ENCODE measurements at regions not wholly inside any gene's neighbourhood (a gene's known extent, or its start where the extent isn't known, plus 50 kb on each side); places are given as distances from the start of the nearest gene placed in this dataset.
"Not testable (repeated sequence)": the region's sequence is repeated elsewhere in the genome, so short reads cannot be mapped to it uniquely, and the experiment has no call there.

- not testable (repeated sequence) for DNase-seq (ENCODE audit: low spot score)
Observed at GRCh38 chr1:117314951-117315350, 52.3 kb upstream of the MAN1A2 start.

- no peak for DNase-seq (ENCODE audit: low spot score)
Observed at GRCh38 chr1:117313555-117313954, 53.7 kb upstream of the MAN1A2 start.

GRCh38 chr1:117312453-117313138, 54.7 kb upstream of the MAN1A2 start:
- DNase-seq (ENCODE audit: low spot score) = peak; percentile 48

- DNase-seq (ENCODE audit: low spot score) = no peak
Observed at GRCh38 chr1:117308311-117308916, 58.8 kb upstream of the MAN1A2 start.

- DNase-seq (ENCODE audit: low spot score) = no peak
Observed at GRCh38 chr1:117301901-117302300, 65.3 kb upstream of the MAN1A2 start.

GRCh38 chr1:117300183-117300582, 67.1 kb upstream of the MAN1A2 start:
- not testable (repeated sequence) for DNase-seq (ENCODE audit: low spot score)

- no peak for DNase-seq (ENCODE audit: low spot score)
Observed at GRCh38 chr1:117295001-117295400, 72.2 kb upstream of the MAN1A2 start.

- no peak for DNase-seq (ENCODE audit: low spot score)
Observed at GRCh38 chr1:117290890-117291289, 76.4 kb upstream of the MAN1A2 start.

GRCh38 chr1:117289316-117289870, 77.9 kb upstream of the MAN1A2 start:
- DNase-seq (ENCODE audit: low spot score) = no peak

GRCh38 chr1:117286562-117286961, 75.8 kb upstream of the VTCN1 start:
- no peak for DNase-seq (ENCODE audit: low spot score)

- DNase-seq (ENCODE audit: low spot score) = no peak
Observed at GRCh38 chr1:117286145-117286544, 75.4 kb upstream of the VTCN1 start.

- DNase-seq (ENCODE audit: low spot score) = peak; percentile 54
Observed at GRCh38 chr1:117284399-117285215, 73.9 kb upstream of the VTCN1 start.

- no peak for DNase-seq (ENCODE audit: low spot score)
Observed at GRCh38 chr1:117278531-117278930, 67.8 kb upstream of the VTCN1 start.

- no peak for DNase-seq (ENCODE audit: low spot score)
Observed at GRCh38 chr1:117275055-117275454, 64.3 kb upstream of the VTCN1 start.

GRCh38 chr1:117271959-117272358, 61.2 kb upstream of the VTCN1 start:
- DNase-seq (ENCODE audit: low spot score) = no peak

- DNase-seq (ENCODE audit: low spot score) = no peak
Observed at GRCh38 chr1:117271129-117271528, 60.4 kb upstream of the VTCN1 start.

GRCh38 chr1:117270679-117271078, 60.0 kb upstream of the VTCN1 start:
- DNase-seq (ENCODE audit: low spot score) = no peak

- DNase-seq (ENCODE audit: low spot score) = no peak
Observed at GRCh38 chr1:117268535-117269455, 58.1 kb upstream of the VTCN1 start.

- no peak for DNase-seq (ENCODE audit: low spot score)
Observed at GRCh38 chr1:117267232-117267774, 56.6 kb upstream of the VTCN1 start.

- DNase-seq (ENCODE audit: low spot score) = no peak
Observed at GRCh38 chr1:117262976-117263375, 52.2 kb upstream of the VTCN1 start.

- DNase-seq (ENCODE audit: low spot score) = no peak
Observed at GRCh38 chr1:117261424-117261785, 50.7 kb upstream of the VTCN1 start.

Data from hepatic stellate cell (primary cell).